ENCODE measurements at regions not wholly inside any gene's neighbourhood (a gene's known extent, or its start where the extent isn't known, plus 50 kb on each side); places are given as distances from the start of the nearest gene placed in this dataset.

- Mint-ChIP-seq H3K9me3 (peaks cover 2% of the 10 kb centered on the region), H3K36me3 (no peaks in the 10 kb centered on the region), H3K4me1 (no peaks in the 10 kb centered on the region), H3K27ac (no peak overlapping the region), H3K27me3 (ENCODE audit: insufficient read depth, low read depth) (no peaks in the 10 kb centered on the region), H3K4me3 (no peak overlapping the region)
- Histone ChIP-seq H3K4me1 (no peaks in the 10 kb centered on the region), H4K20me1 (ENCODE audit: low read depth) (no peaks in the 10 kb centered on the region), H3K27me3 (no peaks in the 10 kb centered on the region), H2AFZ (replicated peaks) (no peak overlapping the region), H3K9me3 (ENCODE audit: low read depth) (no peaks in the 10 kb centered on the region), H3K27ac (no peak overlapping the region), H3K4me3 (no peak overlapping the region), H3K36me3 (no peaks in the 10 kb centered on the region), H3K79me2 (ENCODE audit: low read depth) (no peaks in the 10 kb centered on the region), H3K4me2 (no peak overlapping the region), H3K9ac (no peak overlapping the region), H3F3A (ENCODE audit: low read depth) (no peaks in the 10 kb centered on the region)
- no peak for DNase-seq (ENCODE audit: low spot score)
- TF ChIP-seq EZH2 (IDR thresholded peaks at IDR 0.05) (no peak), CTCF (IDR thresholded peaks at IDR 0.05) (no peak), EZH2phosphoT487 (IDR thresholded peaks at IDR 0.05) (no peak)
These were observed 131.0 kb upstream of the SRD5A2 start for GRCh38 chr2:31711737-31712136.

GRCh38 chr2:31710121-31710520 lies 129.4 kb upstream of the SRD5A2 start:
- Histone ChIP-seq H3K27ac (no peak overlapping the region), H3K9me3 (ENCODE audit: low read depth) (no peaks in the 10 kb centered on the region), H3K4me2 (no peak overlapping the region), H4K20me1 (ENCODE audit: low read depth) (no peaks in the 10 kb centered on the region), H3K4me3 (no peak overlapping the region), H3F3A (ENCODE audit: low read depth) (no peaks in the 10 kb centered on the region), H3K36me3 (no peaks in the 10 kb centered on the region), H3K9ac (no peak overlapping the region), H3K79me2 (ENCODE audit: low read depth) (no peaks in the 10 kb centered on the region), H2AFZ (replicated peaks) (no peak overlapping the region), H3K27me3 (no peaks in the 10 kb centered on the region), H3K4me1 (no peaks in the 10 kb centered on the region)
- Mint-ChIP-seq H3K36me3 (no peaks in the 10 kb centered on the region), H3K4me1 (no peaks in the 10 kb centered on the region), H3K27ac (no peak overlapping the region), H3K9me3 (peaks cover 2% of the 10 kb centered on the region), H3K4me3 (no peak overlapping the region), H3K27me3 (ENCODE audit: insufficient read depth, low read depth) (no peaks in the 10 kb centered on the region)
- no peak for DNase-seq (ENCODE audit: low spot score)
- no peak for TF ChIP-seq EZH2 (IDR thresholded peaks at IDR 0.05)
- no peak for TF ChIP-seq EZH2phosphoT487 (IDR thresholded peaks at IDR 0.05)
- no peak for TF ChIP-seq CTCF (IDR thresholded peaks at IDR 0.05)

GRCh38 chr2:31707992-31708391 lies 127.3 kb upstream of the SRD5A2 start:
- H3K27me3 ChIP-seq, result no peaks in the 10 kb centered on the region
- H4K20me1 ChIP-seq (ENCODE audit: low read depth), result no peaks in the 10 kb centered on the region
- no peak overlapping the region for H3K4me3 ChIP-seq
- no peak for DNase-seq (ENCODE audit: low spot score)
- H3F3A ChIP-seq (ENCODE audit: low read depth), result no peaks in the 10 kb centered on the region
- H3K79me2 ChIP-seq (ENCODE audit: low read depth), result no peaks in the 10 kb centered on the region
- no peaks in the 10 kb centered on the region for H3K4me1 ChIP-seq
- no peak overlapping the region for H2AFZ ChIP-seq (replicated peaks)
- H3K9ac ChIP-seq, result no peak overlapping the region
- no peaks in the 10 kb centered on the region for H3K36me3 ChIP-seq
- Mint-ChIP-seq H3K27ac (no peak overlapping the region), H3K36me3 (no peaks in the 10 kb centered on the region), H3K9me3 (peaks cover 2% of the 10 kb centered on the region), H3K27me3 (ENCODE audit: insufficient read depth, low read depth) (no peaks in the 10 kb centered on the region), H3K4me3 (no peak overlapping the region), H3K4me1 (no peaks in the 10 kb centered on the region)
- no peak overlapping the region for H3K27ac ChIP-seq
- H3K4me2 ChIP-seq, result no peak overlapping the region
- TF ChIP-seq EZH2phosphoT487 (IDR thresholded peaks at IDR 0.05), result no peak
- no peak for TF ChIP-seq CTCF (IDR thresholded peaks at IDR 0.05)
- no peak for TF ChIP-seq EZH2 (IDR thresholded peaks at IDR 0.05)
- H3K9me3 ChIP-seq (ENCODE audit: low read depth), result no peaks in the 10 kb centered on the region
